RWPE1 (cell line): ENCODE measurements at regions not wholly inside any gene's neighbourhood (a gene's known extent, or its start where the extent isn't known, plus 50 kb on each side); places are given as distances from the start of the nearest gene placed in this dataset.

Source experiments
- CTCF ChIA-PET: fragments of 350-600 bp; sonication (Branson Sonifier 250); formaldehyde crosslinking; extraction: SDS; loops from one replicate; lab custom pipeline; 2021; lab: Yijun Ruan, JAX
- POLR2A ChIA-PET: fragments of 400-600 bp; formaldehyde crosslinking; extraction: SDS; loops from one replicate; lab custom pipeline; 2020; ENCODE audit warnings: antibody characterized with exemption; ENCODE audit not compliant: low non-redundant PET; lab: Yijun Ruan, JAX
- DNase-seq: peaks from one replicate; pipeline ENCODE4 v3.0.0; 2012; ENCODE audit warnings: low spot score
- H3K27ac ChIP-seq: fragments of 450-650 bp; 2 replicates; pipeline ENCODE4 v1.5.1; 2017
- CTCF ChIP-seq: fragments of 450-650 bp; conservative IDR thresholded peaks from 2 replicates; pipeline ENCODE4 v1.5.1; 2017; ENCODE audit warnings: low read depth, mild to moderate bottlenecking

- no peak for DNase-seq
- no peak overlapping the region for H3K27ac ChIP-seq
- no peak for TF ChIP-seq CTCF
- ChIA-PET POLR2A (no interaction called here), CTCF (no interaction called here)
These were observed 101.9 kb upstream of the LRIG1 start for GRCh38 chr3:66602691-66603090.

- no peak for TF ChIP-seq CTCF
- H3K27ac ChIP-seq = no peak overlapping the region
- ChIA-PET CTCF (no interaction called here), POLR2A (no interaction called here)
- DNase-seq = peak; percentile 24
These were observed 102.4 kb upstream of the LRIG1 start for GRCh38 chr3:66603151-66603611.

GRCh38 chr3:66604481-66604880 lies 103.7 kb upstream of the LRIG1 start:
- CTCF ChIA-PET = interaction anchor here (0.7 kb wide), 1 partner anchor 11 kb away, joined by 3 read pairs; no protein-coding TSS in a partner anchor
- no peak for DNase-seq
- H3K27ac ChIP-seq = no peak overlapping the region
- POLR2A ChIA-PET = no interaction called here
- TF ChIP-seq CTCF = no peak

- no peak for DNase-seq
- ChIA-PET CTCF (no interaction called here), POLR2A (no interaction called here)
- TF ChIP-seq CTCF = no peak
- H3K27ac ChIP-seq = no peak overlapping the region
These were observed 105.3 kb upstream of the LRIG1 start for GRCh38 chr3:66606126-66606525.

- DNase-seq = no peak
- TF ChIP-seq CTCF = no peak
- POLR2A ChIA-PET = no interaction called here
- CTCF ChIA-PET = no interaction called here
- H3K27ac ChIP-seq = no peak overlapping the region
These were observed 106.0 kb upstream of the LRIG1 start for GRCh38 chr3:66606868-66607267.

GRCh38 chr3:66609660-66610561 lies 109.1 kb upstream of the LRIG1 start:
- peak overlapping the region; percentile 7; the same call in 1 of the 2 replicates for H3K27ac ChIP-seq
- DNase-seq = peak; percentile 5
- TF ChIP-seq CTCF = no peak
- ChIA-PET POLR2A (no interaction called here), CTCF (no interaction called here)
